DND-41 (cell line): ENCODE measurements at regions not wholly inside any gene's neighbourhood (a gene's known extent, or its start where the extent isn't known, plus 50 kb on each side); places are given as distances from the start of the nearest gene placed in this dataset.
"Not testable (repeated sequence)": the region's sequence is repeated elsewhere in the genome, so short reads cannot be mapped to it uniquely, and the experiment has no call there.

ENCODE experiments used
- ATAC-seq: fragments of 200-7000 bp; cut with Tn5 transposase; 3 replicates; pipeline ENCODE4 v1.9.1; 2021; ENCODE audit warnings: low read depth; ENCODE audit not compliant: insufficient read depth
- DNase-seq: peaks from one replicate; pipeline ENCODE4 v3.0.0-alpha.2; 2020
- H2AFZ ChIP-seq: 2 replicates; pipeline ENCODE4 v1.6.0; 2012; ENCODE audit warnings: low read depth, low read length
- H3K27ac ChIP-seq: 2 replicates; pipeline ENCODE4 v1.5.1; 2012; ENCODE audit warnings: low read length, inconsistent platforms
- H3K27me3 ChIP-seq: fragments of 200-600 bp; sonication (generic); 2 replicates; pipeline ENCODE4 v1.6.0; 2012; ENCODE audit warnings: low read length, mild to moderate bottlenecking, inconsistent platforms; ENCODE audit not compliant: insufficient read depth, poor library complexity
- H3K36me3 ChIP-seq: 2 replicates; pipeline ENCODE4 v1.5.1; 2012; ENCODE audit warnings: low read length, inconsistent platforms; ENCODE audit not compliant: insufficient read depth
- H3K4me1 ChIP-seq: 2 replicates; pipeline ENCODE4 v1.5.1; 2012; ENCODE audit warnings: mild to moderate bottlenecking, low read length; ENCODE audit not compliant: insufficient read depth
- H3K4me2 ChIP-seq: 2 replicates; pipeline ENCODE4 v1.6.0; 2012; ENCODE audit warnings: mild to moderate bottlenecking, moderate library complexity, low read length, inconsistent platforms; ENCODE audit not compliant: insufficient read depth
- H3K4me3 ChIP-seq, 2 experiments: fragments of 200-600 bp in 1 of 2; shearing (Covaris generic) in 1 of 2; 2 replicates each; pipeline ENCODE4 v1.5.1; 2012 to 2016; ENCODE audit warnings: inconsistent platforms in 2 of 2, low read length in 2 of 2, mild to moderate bottlenecking in 2 of 2, low read depth in 1 of 2, moderate library complexity in 1 of 2
- H3K79me2 ChIP-seq: 2 replicates; pipeline ENCODE4 v1.6.0; 2012; ENCODE audit warnings: low read length, inconsistent platforms; ENCODE audit not compliant: insufficient read depth
- H3K9ac ChIP-seq: 2 replicates; pipeline ENCODE4 v1.6.0; 2012; ENCODE audit warnings: low read depth, mild to moderate bottlenecking, inconsistent platforms, low read length, moderate library complexity
- H3K9me3 ChIP-seq: 2 replicates; pipeline ENCODE4 v1.5.1; 2012; ENCODE audit warnings: low read length, moderate library complexity, mild to moderate bottlenecking, inconsistent platforms; ENCODE audit not compliant: insufficient read depth, severe bottlenecking
- H4K20me1 ChIP-seq: 2 replicates; pipeline ENCODE4 v1.6.0; 2012; ENCODE audit warnings: low read length; ENCODE audit not compliant: insufficient read depth
- EZH2 ChIP-seq: IDR thresholded peaks from 3 replicates; pipeline ENCODE4 v1.6.1; 2012; ENCODE audit warnings: borderline replicate concordance, low read depth, mild to moderate bottlenecking, moderate library complexity, low read length, inconsistent platforms; ENCODE audit not compliant: severe bottlenecking
- TF ChIP-seq, protein P1 (sequence below): IDR thresholded peaks from 2 replicates; pipeline ENCODE4 v1.5.1; 2012; ENCODE audit warnings: borderline replicate concordance, low read length, moderate library complexity, mild to moderate bottlenecking; ENCODE audit not compliant: poor library complexity, severe bottlenecking; ENCODE audit errors: extremely low read depth

GRCh38 chr2:7632420-7632819 lies 715.2 kb downstream of the RNF144A start:
- DNase-seq (no peak), ATAC-seq (no peak)
- no peaks in the 10 kb centered on the region for H3K79me2 ChIP-seq
- peaks cover 31% of the 10 kb centered on the region for H3K4me1 ChIP-seq
- no peak overlapping the region for H2AFZ ChIP-seq
- H3K36me3 ChIP-seq = no peaks in the 10 kb centered on the region
- no peak overlapping the region for H3K9ac ChIP-seq
- no peaks in the 10 kb centered on the region for H4K20me1 ChIP-seq
- no peak overlapping the region for H3K27ac ChIP-seq
- no peaks in the 10 kb centered on the region for H3K9me3 ChIP-seq
- H3K4me2 ChIP-seq = no peak overlapping the region
- H3K4me3 ChIP-seq = no peak overlapping the region
- no peaks in the 10 kb centered on the region for H3K27me3 ChIP-seq
- TF ChIP-seq, protein P1, sequence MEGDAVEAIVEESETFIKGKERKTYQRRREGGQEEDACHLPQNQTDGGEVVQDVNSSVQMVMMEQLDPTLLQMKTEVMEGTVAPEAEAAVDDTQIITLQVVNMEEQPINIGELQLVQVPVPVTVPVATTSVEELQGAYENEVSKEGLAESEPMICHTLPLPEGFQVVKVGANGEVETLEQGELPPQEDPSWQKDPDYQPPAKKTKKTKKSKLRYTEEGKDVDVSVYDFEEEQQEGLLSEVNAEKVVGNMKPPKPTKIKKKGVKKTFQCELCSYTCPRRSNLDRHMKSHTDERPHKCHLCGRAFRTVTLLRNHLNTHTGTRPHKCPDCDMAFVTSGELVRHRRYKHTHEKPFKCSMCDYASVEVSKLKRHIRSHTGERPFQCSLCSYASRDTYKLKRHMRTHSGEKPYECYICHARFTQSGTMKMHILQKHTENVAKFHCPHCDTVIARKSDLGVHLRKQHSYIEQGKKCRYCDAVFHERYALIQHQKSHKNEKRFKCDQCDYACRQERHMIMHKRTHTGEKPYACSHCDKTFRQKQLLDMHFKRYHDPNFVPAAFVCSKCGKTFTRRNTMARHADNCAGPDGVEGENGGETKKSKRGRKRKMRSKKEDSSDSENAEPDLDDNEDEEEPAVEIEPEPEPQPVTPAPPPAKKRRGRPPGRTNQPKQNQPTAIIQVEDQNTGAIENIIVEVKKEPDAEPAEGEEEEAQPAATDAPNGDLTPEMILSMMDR = no peak
- no peak for TF ChIP-seq EZH2

DNA sequence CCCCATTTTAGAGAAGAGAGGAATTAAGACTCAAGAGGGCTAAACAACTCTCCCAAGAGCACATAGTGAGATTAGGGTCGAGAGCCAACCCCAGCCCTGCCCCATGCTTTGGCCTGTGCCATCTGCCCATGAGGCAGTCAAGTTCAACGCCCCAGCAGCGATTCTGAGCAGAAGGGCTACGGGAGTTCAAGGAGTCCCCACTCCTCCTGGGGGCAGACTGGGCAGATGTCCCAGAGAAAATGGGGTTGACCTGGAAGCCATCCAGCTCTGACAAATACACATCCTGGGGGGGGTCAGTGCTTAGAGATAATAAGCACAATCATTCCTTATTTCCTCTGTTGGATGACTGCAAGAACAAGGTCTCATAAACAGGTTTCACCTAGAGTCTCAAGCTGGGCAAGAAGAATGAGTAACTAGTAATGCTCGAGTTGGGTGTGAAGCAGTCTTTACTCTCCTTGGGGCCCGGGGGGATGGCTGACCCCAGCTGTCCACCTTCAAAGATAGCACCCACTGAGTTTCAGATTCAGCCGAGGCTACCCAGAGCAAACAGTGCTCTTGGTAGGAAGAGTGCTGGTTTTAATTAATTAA lies 716.4 kb downstream of the RNF144A start:
- TF ChIP-seq, protein P1 = peak; percentile 5
- no peak for TF ChIP-seq EZH2
- Histone ChIP-seq H3K36me3 (no peaks in the 10 kb centered on the region), H3K4me3 (no peak overlapping the region; a peak in 1 of 4 replicates), H3K4me1 (peaks cover 31% of the 10 kb centered on the region), H3K9me3 (no peaks in the 10 kb centered on the region), H4K20me1 (no peaks in the 10 kb centered on the region), H3K9ac (peak overlapping the region; percentile 40), H3K27ac (peak overlapping the region; percentile 75), H3K79me2 (no peaks in the 10 kb centered on the region), H2AFZ (peak overlapping the region; percentile 53; the same call in 1 of the 2 replicates), H3K27me3 (no peaks in the 10 kb centered on the region), H3K4me2 (peak overlapping the region; percentile 50)
- DNase-seq (peak; percentile 41), ATAC-seq (peak; percentile 29; the same call in 2 of the 3 replicates)

GRCh38 chr2:7634409-7634808 lies 717.2 kb downstream of the RNF144A start:
- peaks cover 31% of the 10 kb centered on the region for H3K4me1 ChIP-seq
- no peaks in the 10 kb centered on the region for H4K20me1 ChIP-seq
- DNase-seq = peak; percentile 76
- ATAC-seq = peak; percentile 89
- H3K79me2 ChIP-seq = no peaks in the 10 kb centered on the region
- peak overlapping the region; percentile 50 for H3K4me2 ChIP-seq
- no peak overlapping the region for H2AFZ ChIP-seq
- TF ChIP-seq EZH2 = no peak
- TF ChIP-seq, protein P1 = no peak
- peak overlapping the region; percentile 75 for H3K27ac ChIP-seq
- H3K9me3 ChIP-seq = no peaks in the 10 kb centered on the region
- H3K9ac ChIP-seq = peak overlapping the region; percentile 40; the same call in 1 of the 2 replicates
- H3K4me3 ChIP-seq = no peak overlapping the region
- H3K36me3 ChIP-seq = no peaks in the 10 kb centered on the region
- H3K27me3 ChIP-seq = no peaks in the 10 kb centered on the region

DNA sequence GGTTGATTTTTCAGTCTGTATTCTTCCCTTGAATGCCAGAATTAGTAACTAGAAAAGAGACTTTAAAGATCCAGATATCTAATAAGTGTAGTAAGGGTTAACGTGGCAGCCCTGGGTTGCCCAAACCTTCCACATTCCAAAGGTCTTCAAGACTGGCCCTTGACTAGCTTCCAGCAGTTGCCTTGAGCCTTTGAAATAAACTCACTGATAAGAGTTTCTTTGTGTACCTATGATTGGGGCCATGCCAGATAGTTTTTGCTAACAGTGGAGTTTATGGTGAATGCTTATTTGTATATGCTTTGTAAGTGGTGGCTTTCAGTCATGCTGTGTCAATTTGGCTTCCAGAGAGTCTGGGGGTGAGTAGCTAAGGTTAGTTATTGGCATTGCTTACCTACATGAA lies 722.3 kb downstream of the RNF144A start:
- Histone ChIP-seq H3K36me3 (no peaks in the 10 kb centered on the region), H3K4me1 (peaks cover 9% of the 10 kb centered on the region), H2AFZ (no peak overlapping the region), H3K4me2 (no peak overlapping the region), H3K9ac (no peak overlapping the region), H3K27me3 (no peaks in the 10 kb centered on the region), H3K27ac (no peak overlapping the region), H3K4me3 (no peak overlapping the region), H3K79me2 (no peaks in the 10 kb centered on the region), H3K9me3 (peaks cover 12% of the 10 kb centered on the region), H4K20me1 (no peaks in the 10 kb centered on the region)
- no peak for TF ChIP-seq EZH2
- no peak for ATAC-seq
- no peak for DNase-seq

DNA sequence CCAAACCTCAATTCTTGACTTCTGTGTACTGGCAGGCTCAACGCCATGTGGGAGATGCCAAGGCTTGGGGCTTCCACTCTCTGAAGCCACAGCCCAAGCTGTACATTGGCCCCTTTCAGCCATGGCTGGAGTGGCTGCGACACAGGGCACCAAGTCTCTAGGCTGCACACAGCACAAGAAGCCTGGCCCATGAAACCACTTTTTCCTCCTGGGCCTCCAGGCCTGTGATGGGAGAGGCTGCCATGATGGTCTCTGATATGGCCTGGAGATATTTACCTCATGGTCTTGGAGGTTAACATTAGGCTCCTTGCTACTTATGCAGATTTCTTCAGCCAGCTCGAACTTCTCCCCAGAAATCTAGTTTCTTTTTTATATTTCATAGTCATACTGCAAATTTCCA lies 724.1 kb downstream of the RNF144A start:
- not testable (repeated sequence) for H3K9ac ChIP-seq, H3K79me2 ChIP-seq, DNase-seq, H3K4me1 ChIP-seq, H3K36me3 ChIP-seq, H3K27me3 ChIP-seq, H4K20me1 ChIP-seq, H3K4me2 ChIP-seq, H2AFZ ChIP-seq, H3K27ac ChIP-seq, ATAC-seq, H3K4me3 ChIP-seq
- H3K9me3 ChIP-seq = peaks cover 12% of the 10 kb centered on the region
